GM18867 (cell line): ENCODE measurements at regions not wholly inside any gene's neighbourhood (a gene's known extent, or its start where the extent isn't known, plus 50 kb on each side); places are given as distances from the start of the nearest gene placed in this dataset.

Source experiments
- ATAC-seq: cut with Tn5 transposase; IDR thresholded peaks from one replicate; pipeline ENCODE4 v1.9.1; 2021; ENCODE audit warnings: mild to moderate bottlenecking, moderate library complexity; ENCODE audit not compliant: unreplicated experiment

DNA sequence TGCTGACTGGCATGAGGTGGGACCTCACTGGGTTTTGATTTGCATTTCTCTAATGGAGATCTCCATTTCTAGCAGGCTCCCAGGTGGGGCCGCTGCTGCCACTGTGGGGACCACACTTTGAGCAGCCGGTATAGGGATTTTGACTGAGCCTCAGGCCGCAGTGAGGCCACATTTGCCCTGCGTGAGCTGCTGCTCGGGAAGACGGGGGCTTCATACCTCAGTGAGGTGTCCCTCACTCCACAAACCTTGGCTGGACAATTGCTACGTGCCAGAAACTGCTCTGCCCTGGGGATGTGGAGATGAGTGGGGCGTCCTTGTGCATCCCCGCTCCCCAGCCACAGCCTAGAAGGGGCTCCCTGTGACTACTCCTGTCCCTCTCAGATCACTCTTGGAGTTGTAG, 134.3 kb downstream of the ANKRD60 start:
- ATAC-seq, result no peak

- ATAC-seq, result no peak
Measured at GRCh38 chr20:58092871-58093270, 135.6 kb downstream of the ANKRD60 start.

DNA sequence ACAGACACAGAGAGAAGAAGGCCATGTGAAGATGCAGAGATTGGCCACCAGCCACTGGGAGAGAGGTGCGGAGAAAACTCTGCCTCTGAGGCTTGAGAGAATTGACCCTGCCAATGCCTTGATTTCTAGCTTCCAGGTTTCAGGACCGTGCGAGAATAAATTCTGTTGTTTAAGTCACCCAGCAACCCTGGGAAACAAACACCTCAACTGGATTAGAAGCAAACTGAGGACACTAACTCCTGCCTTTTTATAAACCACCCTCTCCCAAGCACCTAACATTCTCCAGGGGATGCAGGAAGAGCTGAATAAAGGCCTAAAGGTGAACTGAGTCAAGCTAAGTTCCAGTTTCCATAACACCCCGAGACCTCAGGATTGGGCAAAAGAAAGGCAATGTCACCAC, 136.1 kb downstream of the ANKRD60 start:
- no peak for ATAC-seq

GRCh38 chr20:58091810-58092209, 136.6 kb downstream of the ANKRD60 start:
- ATAC-seq, result no peak

DNA sequence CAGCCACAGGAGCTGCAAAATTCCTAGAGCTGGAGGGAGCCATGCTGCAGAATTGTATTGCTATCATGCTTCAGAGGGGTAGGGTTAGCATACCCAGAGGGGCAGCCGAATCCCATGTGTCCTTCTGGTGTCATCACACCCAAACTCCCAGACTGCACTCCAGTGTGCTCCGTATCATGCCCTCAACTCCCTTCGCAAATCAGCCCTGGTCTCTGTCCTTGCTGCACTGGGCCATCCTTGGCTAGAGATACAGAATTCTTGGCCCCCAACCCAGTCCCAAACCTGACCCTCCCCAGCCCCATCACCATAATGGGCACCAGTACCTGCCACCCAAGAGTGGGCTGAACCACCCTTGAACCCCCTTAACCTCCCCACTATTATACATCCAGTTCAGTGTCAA, 138.3 kb downstream of the ANKRD60 start:
- ATAC-seq, result no peak

DNA sequence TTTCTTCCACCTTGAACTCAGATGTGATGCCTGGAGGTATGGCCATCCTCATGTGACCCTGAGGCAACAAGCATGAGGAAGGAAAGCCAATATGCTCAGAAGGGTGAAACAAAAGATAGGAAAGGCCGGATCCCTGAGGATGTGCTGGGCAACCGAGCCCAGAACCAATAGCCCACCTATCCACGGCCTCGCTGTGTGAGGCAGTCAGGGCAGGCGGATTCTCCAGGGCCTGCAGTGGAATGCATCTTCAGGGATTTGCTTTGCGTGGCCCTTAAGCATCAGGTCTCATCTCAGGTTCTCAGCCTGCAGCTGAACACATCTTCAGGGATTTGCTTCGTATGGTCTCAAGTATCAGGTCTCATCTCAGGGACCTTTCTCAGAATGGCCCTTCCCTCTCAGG, 139.8 kb downstream of the ANKRD60 start:
- no peak for ATAC-seq

GRCh38 chr20:58088105-58088504, 140.3 kb downstream of the ANKRD60 start:
- no peak for ATAC-seq

GRCh38 chr20:58087562-58087858, 140.9 kb downstream of the ANKRD60 start:
- ATAC-seq, result no peak

DNA sequence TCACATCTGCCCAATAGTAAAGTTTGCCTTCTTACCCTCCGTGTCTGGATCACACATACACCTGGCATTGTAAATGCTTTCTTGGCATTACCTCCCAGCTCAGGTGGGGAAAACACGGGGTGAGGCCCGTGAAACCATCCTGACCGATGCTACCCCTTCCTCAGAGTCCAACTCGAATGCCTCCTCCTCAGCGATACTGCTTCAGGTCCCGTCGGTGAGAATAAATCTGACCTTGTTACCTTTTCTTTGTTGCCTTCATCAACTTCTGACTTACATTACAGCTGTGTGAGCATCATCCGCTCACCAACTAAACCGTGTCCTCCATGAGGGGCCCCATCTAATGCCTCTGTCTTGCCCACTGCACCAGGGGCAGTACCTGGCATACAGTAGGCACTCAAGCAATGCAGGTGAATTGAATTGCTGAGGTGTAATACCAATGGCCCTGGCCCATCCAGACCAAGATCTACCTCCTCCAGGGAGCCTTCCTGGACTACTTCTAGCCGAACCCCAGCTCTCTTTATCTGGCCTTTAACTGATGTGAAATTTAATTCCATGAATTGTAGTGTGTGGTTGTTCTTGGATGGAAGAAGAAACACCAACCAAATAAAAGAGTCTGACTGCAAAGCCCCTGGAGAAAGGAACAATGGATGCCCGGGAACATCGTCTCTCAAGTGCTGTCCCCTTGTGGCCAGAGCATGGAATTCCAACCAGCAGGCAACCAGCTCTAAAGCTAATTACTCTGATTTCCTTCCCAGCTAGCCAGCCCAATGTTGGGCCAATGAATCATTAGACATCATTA, 141.5 kb downstream of the ANKRD60 start:
- no peak for ATAC-seq

- no peak for ATAC-seq
Measured at GRCh38 chr20:58084966-58085365, 143.5 kb downstream of the ANKRD60 start.

DNA sequence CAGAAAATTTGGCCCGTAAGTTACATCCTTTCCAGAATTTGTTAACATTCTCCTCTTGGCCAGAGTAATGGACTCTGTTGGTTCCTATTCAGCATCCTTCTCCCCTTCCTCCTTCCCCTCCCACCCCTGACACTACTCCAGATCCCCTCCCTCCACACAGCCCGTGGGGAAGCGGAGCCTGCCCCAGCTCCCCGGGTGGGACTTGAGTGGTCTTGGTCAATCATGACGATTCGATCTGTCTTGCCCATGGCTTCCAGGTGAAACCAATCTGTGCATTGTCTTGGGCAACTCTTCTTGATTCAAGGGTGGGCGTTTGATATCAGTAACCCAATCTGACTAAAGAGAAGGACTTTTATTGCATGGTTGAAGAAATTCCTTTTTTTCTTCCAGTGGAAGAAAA, 143.9 kb downstream of the ANKRD60 start:
- no peak for ATAC-seq

GRCh38 chr20:58081846-58082245, 146.6 kb downstream of the ANKRD60 start:
- ATAC-seq, result no peak

- no peak for ATAC-seq
Measured at GRCh38 chr20:58078741-58079522, 149.5 kb downstream of the ANKRD60 start.

DNA sequence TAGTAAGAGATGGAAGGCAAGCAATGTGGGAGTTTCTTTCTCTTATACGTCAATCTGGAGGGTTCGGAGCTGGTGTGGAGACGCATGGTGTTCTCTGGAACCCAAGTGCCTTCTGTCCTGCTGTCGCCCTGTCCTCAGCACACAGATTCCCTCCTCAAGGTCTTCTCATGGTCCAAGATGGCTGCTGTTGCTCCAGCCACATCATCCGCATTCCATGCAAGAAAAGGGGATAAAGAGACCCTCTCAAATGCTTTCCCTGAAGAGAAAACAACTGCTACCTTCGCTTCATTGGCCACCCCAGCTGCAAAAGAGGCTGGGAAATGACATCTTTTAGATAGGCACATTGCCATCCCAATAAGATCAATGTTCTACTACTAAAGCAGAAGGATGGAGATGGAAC, 151.2 kb downstream of the ANKRD60 start:
- ATAC-seq, result no peak

- no peak for ATAC-seq
Measured at GRCh38 chr20:58076405-58076804, 152.0 kb downstream of the ANKRD60 start.

- ATAC-seq, result no peak
Measured at GRCh38 chr20:58075586-58076345, 152.7 kb downstream of the ANKRD60 start.

DNA sequence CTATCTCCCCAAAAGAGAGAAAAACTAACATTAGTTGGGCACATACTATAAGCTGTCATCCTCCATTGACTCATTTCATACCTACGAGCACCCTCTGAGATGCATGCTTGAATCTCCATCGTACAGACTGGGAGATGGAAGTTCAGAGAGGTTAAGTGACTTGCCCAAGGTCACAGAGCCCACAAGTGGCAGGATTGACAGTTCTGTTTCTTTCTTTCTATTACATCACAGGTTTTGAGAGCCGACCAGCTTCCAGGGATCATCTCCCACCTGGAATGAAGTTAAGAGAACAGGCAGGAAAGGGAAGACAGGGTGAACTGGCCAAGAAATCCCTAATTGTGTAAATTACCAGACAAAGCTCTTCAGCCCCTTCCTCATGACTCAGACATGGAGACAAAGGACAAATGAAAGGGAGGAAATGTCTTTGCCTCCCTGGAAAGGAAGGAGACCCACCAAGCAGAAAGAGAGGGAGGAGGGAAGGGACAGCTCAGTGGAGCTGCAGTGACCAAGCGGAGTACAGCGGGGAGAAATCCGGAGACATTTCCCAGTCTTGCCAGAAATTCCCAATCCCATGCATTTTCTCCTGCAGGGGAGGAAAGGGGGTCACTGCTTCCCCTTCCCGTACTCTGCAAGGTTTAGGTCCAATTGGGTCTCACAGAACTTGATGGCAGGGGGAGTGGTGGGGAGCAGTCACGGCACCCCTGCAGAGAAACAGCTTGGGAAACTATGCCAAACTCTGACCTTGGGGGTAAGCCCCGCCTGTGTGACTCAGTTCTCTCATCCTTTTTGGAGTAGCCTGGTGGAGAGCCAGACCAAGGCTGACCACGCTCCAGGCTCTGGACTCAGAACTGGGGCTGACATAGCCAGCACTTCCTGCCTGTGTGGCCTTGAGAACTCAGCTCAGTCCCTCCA, 154.3 kb downstream of the ANKRD60 start:
- no peak for ATAC-seq

- ATAC-seq, result no peak
Measured at GRCh38 chr20:58072695-58073671, 155.5 kb downstream of the ANKRD60 start.

- ATAC-seq, result no peak
Measured at GRCh38 chr20:58071991-58072390, 156.5 kb downstream of the ANKRD60 start.

DNA sequence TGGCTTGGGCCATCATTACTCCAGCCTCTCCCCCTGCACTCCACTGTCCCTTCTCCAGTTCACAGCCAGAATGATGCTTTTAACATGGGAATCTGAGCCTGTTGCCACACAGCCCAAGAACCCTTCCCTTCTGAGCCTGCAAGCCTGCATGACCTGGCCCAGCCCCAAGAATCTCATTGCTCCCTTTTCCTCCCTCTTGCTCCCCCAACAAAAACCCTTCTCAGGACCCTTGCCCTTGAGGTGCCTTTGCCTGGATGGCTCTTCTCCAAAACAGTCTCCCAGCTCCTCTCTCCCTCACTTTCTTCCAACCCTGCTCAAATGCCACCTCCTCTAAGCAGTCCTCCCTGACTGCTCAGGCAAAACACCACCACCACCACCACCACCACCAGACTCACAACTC, 157.2 kb downstream of the ANKRD60 start:
- no peak for ATAC-seq
